Stimulated activated naive CD8-positive, alpha-beta T cell treated with anti-CD3 and anti-CD28 coated beads, Interleukin-15, Interleukin-2, amounts not matched to agents 100 ng/mL and 50 ng/mL, for 24 hours (primary cell): ENCODE measurements at regions not wholly inside any gene's neighbourhood (a gene's known extent, or its start where the extent isn't known, plus 50 kb on each side); places are given as distances from the start of the nearest gene placed in this dataset.
"Not testable (repeated sequence)": the region's sequence is repeated elsewhere in the genome, so short reads cannot be mapped to it uniquely, and the experiment has no call there.

Experiments used
- H3K27ac Mint-ChIP-seq: one replicate; pipeline ENCODE4 v1.8.0; 2021; ENCODE audit warnings: mild to moderate bottlenecking, mixed read lengths
- H3K27me3 Mint-ChIP-seq: one replicate; pipeline ENCODE4 v1.8.0; 2021; ENCODE audit warnings: mixed read lengths
- H3K36me3 Mint-ChIP-seq: one replicate; pipeline ENCODE4 v1.8.0; 2021; ENCODE audit warnings: low read depth, mixed read lengths
- H3K4me1 Mint-ChIP-seq: one replicate; pipeline ENCODE4 v1.8.0; 2021; ENCODE audit warnings: low read depth, mixed read lengths
- H3K4me3 Mint-ChIP-seq: one replicate; pipeline ENCODE4 v1.8.0; 2021; ENCODE audit warnings: mild to moderate bottlenecking, mixed read lengths
- H3K9me3 Mint-ChIP-seq: one replicate; pipeline ENCODE4 v1.8.0; 2021; ENCODE audit warnings: mixed read lengths

GRCh38 chr4:164326056-164326455, 427.9 kb upstream of the SMIM31 start:
- H3K27ac Mint-ChIP-seq, result no peak overlapping the region

GRCh38 chr4:164337219-164337944, 416.5 kb upstream of the SMIM31 start:
- Mint-ChIP-seq H3K9me3 (no peaks in the 10 kb centered on the region), H3K4me3 (no peak overlapping the region), H3K27ac (no peak overlapping the region), H3K36me3 (no peaks in the 10 kb centered on the region), H3K4me1 (no peaks in the 10 kb centered on the region), H3K27me3 (no peaks in the 10 kb centered on the region)

More at GRCh38 chr4:164326056-164326455, 427.9 kb upstream of the SMIM31 start:
- H3K9me3 Mint-ChIP-seq, result no peaks in the 10 kb centered on the region
- no peaks in the 10 kb centered on the region for H3K36me3 Mint-ChIP-seq
- no peaks in the 10 kb centered on the region for H3K4me1 Mint-ChIP-seq
- H3K4me3 Mint-ChIP-seq, result no peak overlapping the region
- no peaks in the 10 kb centered on the region for H3K27me3 Mint-ChIP-seq

- H3K27ac Mint-ChIP-seq, result no peak overlapping the region
- no peaks in the 10 kb centered on the region for H3K27me3 Mint-ChIP-seq
- H3K4me1 Mint-ChIP-seq, result no peaks in the 10 kb centered on the region
- H3K9me3 Mint-ChIP-seq, result no peaks in the 10 kb centered on the region
- no peak overlapping the region for H3K4me3 Mint-ChIP-seq
- H3K36me3 Mint-ChIP-seq, result no peaks in the 10 kb centered on the region
Measured at GRCh38 chr4:164343472-164343976, 410.4 kb upstream of the SMIM31 start.

GRCh38 chr4:164345756-164346155, 408.2 kb upstream of the SMIM31 start:
- no peaks in the 10 kb centered on the region for H3K36me3 Mint-ChIP-seq
- H3K27me3 Mint-ChIP-seq, result no peaks in the 10 kb centered on the region
- no peak overlapping the region for H3K27ac Mint-ChIP-seq
- no peaks in the 10 kb centered on the region for H3K4me1 Mint-ChIP-seq
- no peak overlapping the region for H3K4me3 Mint-ChIP-seq
- peaks cover 4% of the 10 kb centered on the region for H3K9me3 Mint-ChIP-seq

GRCh38 chr4:164350061-164350460, 403.9 kb upstream of the SMIM31 start:
- Mint-ChIP-seq H3K4me1 (no peaks in the 10 kb centered on the region), H3K9me3 (peaks cover 4% of the 10 kb centered on the region), H3K36me3 (no peaks in the 10 kb centered on the region), H3K4me3 (no peak overlapping the region), H3K27ac (no peak overlapping the region), H3K27me3 (no peaks in the 10 kb centered on the region)

- not testable (repeated sequence) for H3K27me3 Mint-ChIP-seq, H3K9me3 Mint-ChIP-seq, H3K27ac Mint-ChIP-seq, H3K4me3 Mint-ChIP-seq, H3K36me3 Mint-ChIP-seq, H3K4me1 Mint-ChIP-seq
Measured at GRCh38 chr4:164350716-164351115, 403.2 kb upstream of the SMIM31 start.

GRCh38 chr4:164357957-164358356, 396.0 kb upstream of the SMIM31 start:
- Mint-ChIP-seq H3K27me3 (no peaks in the 10 kb centered on the region), H3K9me3 (no peaks in the 10 kb centered on the region), H3K36me3 (no peaks in the 10 kb centered on the region), H3K4me3 (no peak overlapping the region), H3K4me1 (no peaks in the 10 kb centered on the region), H3K27ac (no peak overlapping the region)

GRCh38 chr4:164358400-164358799, 395.5 kb upstream of the SMIM31 start:
- H3K4me1 Mint-ChIP-seq, result no peaks in the 10 kb centered on the region
- no peak overlapping the region for H3K4me3 Mint-ChIP-seq
- no peaks in the 10 kb centered on the region for H3K9me3 Mint-ChIP-seq
- H3K27me3 Mint-ChIP-seq, result no peaks in the 10 kb centered on the region
- no peaks in the 10 kb centered on the region for H3K36me3 Mint-ChIP-seq
- H3K27ac Mint-ChIP-seq, result no peak overlapping the region

GRCh38 chr4:164359881-164360280, 394.1 kb upstream of the SMIM31 start:
- no peaks in the 10 kb centered on the region for H3K36me3 Mint-ChIP-seq
- H3K4me1 Mint-ChIP-seq, result no peaks in the 10 kb centered on the region
- H3K27me3 Mint-ChIP-seq, result no peaks in the 10 kb centered on the region
- H3K27ac Mint-ChIP-seq, result no peak overlapping the region
- H3K9me3 Mint-ChIP-seq, result no peaks in the 10 kb centered on the region
- H3K4me3 Mint-ChIP-seq, result no peak overlapping the region

GRCh38 chr4:164368894-164369293, 385.0 kb upstream of the SMIM31 start:
- no peaks in the 10 kb centered on the region for H3K4me1 Mint-ChIP-seq
- no peaks in the 10 kb centered on the region for H3K27me3 Mint-ChIP-seq
- no peak overlapping the region for H3K27ac Mint-ChIP-seq
- no peaks in the 10 kb centered on the region for H3K9me3 Mint-ChIP-seq
- H3K4me3 Mint-ChIP-seq, result no peak overlapping the region
- H3K36me3 Mint-ChIP-seq, result no peaks in the 10 kb centered on the region

- Mint-ChIP-seq H3K27ac (no peak overlapping the region), H3K9me3 (no peaks in the 10 kb centered on the region), H3K4me1 (no peaks in the 10 kb centered on the region), H3K36me3 (no peaks in the 10 kb centered on the region), H3K4me3 (no peak overlapping the region), H3K27me3 (no peaks in the 10 kb centered on the region)
Measured at GRCh38 chr4:164373021-164373420, 380.9 kb upstream of the SMIM31 start.

GRCh38 chr4:164377277-164377676, 376.7 kb upstream of the SMIM31 start:
- H3K27me3 Mint-ChIP-seq, result peaks cover 12% of the 10 kb centered on the region
- H3K4me3 Mint-ChIP-seq, result no peak overlapping the region
- H3K4me1 Mint-ChIP-seq, result no peaks in the 10 kb centered on the region
- H3K9me3 Mint-ChIP-seq, result no peaks in the 10 kb centered on the region
- H3K36me3 Mint-ChIP-seq, result no peaks in the 10 kb centered on the region
- no peak overlapping the region for H3K27ac Mint-ChIP-seq

- H3K4me3 Mint-ChIP-seq, result no peak overlapping the region
- peaks cover 21% of the 10 kb centered on the region for H3K27me3 Mint-ChIP-seq
- no peaks in the 10 kb centered on the region for H3K9me3 Mint-ChIP-seq
- no peaks in the 10 kb centered on the region for H3K36me3 Mint-ChIP-seq
- no peaks in the 10 kb centered on the region for H3K4me1 Mint-ChIP-seq
- H3K27ac Mint-ChIP-seq, result no peak overlapping the region
Measured at GRCh38 chr4:164378361-164378760, 375.6 kb upstream of the SMIM31 start.

- Mint-ChIP-seq H3K4me1 (no peaks in the 10 kb centered on the region), H3K9me3 (no peaks in the 10 kb centered on the region), H3K27me3 (peaks cover 29% of the 10 kb centered on the region), H3K4me3 (no peak overlapping the region), H3K27ac (no peak overlapping the region), H3K36me3 (no peaks in the 10 kb centered on the region)
Measured at GRCh38 chr4:164379694-164380093, 374.2 kb upstream of the SMIM31 start.

GRCh38 chr4:164381859-164382258, 372.1 kb upstream of the SMIM31 start:
- H3K36me3 Mint-ChIP-seq, result no peaks in the 10 kb centered on the region
- peaks cover 39% of the 10 kb centered on the region for H3K27me3 Mint-ChIP-seq
- H3K4me3 Mint-ChIP-seq, result no peak overlapping the region
- no peaks in the 10 kb centered on the region for H3K4me1 Mint-ChIP-seq
- no peak overlapping the region for H3K27ac Mint-ChIP-seq
- H3K9me3 Mint-ChIP-seq, result no peaks in the 10 kb centered on the region

- H3K4me1 Mint-ChIP-seq, result no peaks in the 10 kb centered on the region
- no peaks in the 10 kb centered on the region for H3K9me3 Mint-ChIP-seq
- H3K4me3 Mint-ChIP-seq, result no peak overlapping the region
- no peak overlapping the region for H3K27ac Mint-ChIP-seq
- H3K27me3 Mint-ChIP-seq, result peaks cover 39% of the 10 kb centered on the region
- H3K36me3 Mint-ChIP-seq, result no peaks in the 10 kb centered on the region
Measured at GRCh38 chr4:164383058-164383357, 370.9 kb upstream of the SMIM31 start.
